HepG2 (cell line): ENCODE measurements at regions not wholly inside any gene's neighbourhood (a gene's known extent, or its start where the extent isn't known, plus 50 kb on each side); places are given as distances from the start of the nearest gene placed in this dataset.

Source experiments
- CBX5 ChIP-seq: sonication (generic); formaldehyde crosslinking; IDR thresholded peaks from 2 replicates; pipeline ENCODE4 v1.4.0; 2020; ENCODE audit warnings: missing genetic modification reagents, borderline replicate concordance
- CC2D1A ChIP-seq: sonication (generic); formaldehyde crosslinking; IDR thresholded peaks from 2 replicates; pipeline ENCODE4 v1.8.1; 2023; ENCODE audit warnings: mild to moderate bottlenecking, missing genetic modification reagents
- FOXJ3 ChIP-seq: sonication (generic); formaldehyde crosslinking; IDR thresholded peaks from 2 replicates; pipeline ENCODE4 v1.4.0; 2020; ENCODE audit warnings: missing genetic modification reagents, mild to moderate bottlenecking, borderline replicate concordance
- FOXK2 ChIP-seq: fragments of 450-650 bp; IDR thresholded peaks from 2 replicates; pipeline ENCODE4 v1.6.1; 2016
- GABPA ChIP-seq, 2 experiments: IDR thresholded peaks; 2 replicates each; pipeline ENCODE4 v1.6.1; 2011 to 2016; ENCODE audit warnings: low read depth in 2 of 2, low read length in 1 of 2, missing biosample characterization in 1 of 2, missing genetic modification characterization in 1 of 2
- HCFC1 ChIP-seq: fragments of 150-350 bp; IDR thresholded peaks from 2 replicates; pipeline ENCODE4 v1.6.1; 2014; ENCODE audit warnings: low read depth, low read length
- JUN ChIP-seq: sonication (generic); formaldehyde crosslinking; IDR thresholded peaks from 2 replicates; pipeline ENCODE4 v1.4.0; 2020; ENCODE audit warnings: mild to moderate bottlenecking, missing genetic modification reagents
- ZNF263 ChIP-seq: sonication (generic); formaldehyde crosslinking; IDR thresholded peaks from 2 replicates; pipeline ENCODE4 v1.4.0; 2020; ENCODE audit warnings: missing genetic modification reagents
- ZNF274 ChIP-seq: sonication (generic); formaldehyde crosslinking; IDR thresholded peaks from 2 replicates; pipeline ENCODE4 v1.5.1; 2020; ENCODE audit warnings: mild to moderate bottlenecking, missing genetic modification reagents
- ZNF672 ChIP-seq: sonication (generic); formaldehyde crosslinking; IDR thresholded peaks from 2 replicates; pipeline ENCODE4 v1.8.1; 2022; ENCODE audit warnings: missing genetic modification reagents

DNA sequence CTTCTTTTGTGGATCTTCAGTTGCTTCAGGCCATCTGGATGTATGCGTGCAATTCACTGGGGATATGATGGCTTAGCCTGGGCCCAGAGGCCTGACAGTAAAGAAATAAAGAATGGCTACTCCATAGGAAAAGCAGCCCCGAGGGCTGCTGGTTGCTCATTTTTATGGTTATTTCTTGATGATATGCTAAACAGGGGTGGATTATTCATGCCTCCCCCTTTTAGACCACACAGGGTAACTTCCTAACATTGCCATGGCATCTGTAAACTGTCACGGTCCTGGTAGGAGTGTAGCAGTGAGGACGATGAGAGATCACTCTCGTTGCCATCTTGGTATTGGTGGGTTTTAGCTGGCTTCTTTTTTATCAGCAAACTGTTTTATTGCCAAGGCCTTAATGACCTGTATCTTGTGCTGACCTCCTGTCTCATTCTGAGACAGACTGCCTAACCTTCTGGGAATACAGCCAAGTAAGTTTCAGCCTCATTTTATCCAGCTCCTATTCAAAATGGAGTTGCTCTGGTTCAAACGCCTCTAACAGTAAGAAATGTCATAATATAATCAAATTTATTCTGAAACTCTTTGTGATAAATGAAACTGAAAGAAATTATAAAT lies 60.5 kb downstream of the DSEL start:
- TF ChIP-seq CBX5 (CRISPR knock-in tag) (no peak), ZNF274 (CRISPR knock-in tag) (no peak), JUN (CRISPR knock-in tag) (no peak), GABPA (IDR thresholded peaks at IDR 0.05; ENCODE audit: low read depth, low read length) (no peak), GABPA (CRISPR knock-in tag; IDR thresholded peaks at IDR 0.05; ENCODE audit: low read depth) (no peak), FOXJ3 (CRISPR knock-in tag) (no peak), FOXK2 (no peak), ZNF672 (no peak), ZNF263 (CRISPR knock-in tag) (no peak), CC2D1A (no peak), HCFC1 (no peak)
